Small intestine (tissue), 7 donors: ENCODE measurements at regions not wholly inside any gene's neighbourhood (a gene's known extent, or its start where the extent isn't known, plus 50 kb on each side); places are given as distances from the start of the nearest gene placed in this dataset.

Experiments
- DNase-seq, 2 donors: peaks; one replicate each; pipeline versions ENCODE4 v3.0.0 to v3.0.0-alpha.2; 2013
- FAIRE-seq: peaks from 2 replicates; lab custom pipeline; 2012; peaks lifted over from hg19 to GRCh38; lab: Jason Lieb, UNC
- H3K27ac ChIP-seq, 3 donors: one replicate each; pipeline ENCODE4 v1.5.1; 2013; ENCODE audit warnings: low read length in 2 of 3, mild to moderate bottlenecking in 2 of 3, control low read depth in 1 of 3, inconsistent platforms in 1 of 3, low read depth in 1 of 3, moderate library complexity in 1 of 3
- H3K27me3 ChIP-seq, 3 donors: one replicate each; pipeline ENCODE4 v1.6.1; 2013; ENCODE audit warnings: low read length in 3 of 3, inconsistent platforms in 1 of 3; ENCODE audit not compliant: control insufficient read depth in 3 of 3, insufficient read depth in 3 of 3
- H3K36me3 ChIP-seq, 3 donors: one replicate each; pipeline ENCODE4 v1.6.1; 2013; ENCODE audit warnings: low read length in 3 of 3, inconsistent platforms in 1 of 3, low read depth in 1 of 3, mild to moderate bottlenecking in 1 of 3, moderate library complexity in 1 of 3; ENCODE audit not compliant: control insufficient read depth in 3 of 3, insufficient read depth in 2 of 3
- H3K4me1 ChIP-seq, 3 donors: one replicate each; pipeline ENCODE4 v1.6.1; 2013; ENCODE audit warnings: low read length in 2 of 3, inconsistent platforms in 1 of 3, low read depth in 1 of 3, mild to moderate bottlenecking in 1 of 3, moderate library complexity in 1 of 3; ENCODE audit not compliant: control insufficient read depth in 3 of 3, insufficient read depth in 2 of 3
- H3K4me3 ChIP-seq, 3 donors: one replicate each; pipeline ENCODE4 v1.5.1; 2013; ENCODE audit warnings: low read length in 3 of 3, control low read depth in 1 of 3, inconsistent platforms in 1 of 3, low read depth in 1 of 3, mild to moderate bottlenecking in 1 of 3, moderate library complexity in 1 of 3
- H3K9me3 ChIP-seq, 2 donors: one replicate each; pipeline ENCODE4 v1.6.1; 2013; ENCODE audit warnings: low read depth in 1 of 2, low read length in 1 of 2; ENCODE audit not compliant: control insufficient read depth in 2 of 2, insufficient read depth in 1 of 2
- WGBS, 3 donors: extraction: QIAGEN DNeasy Blood & Tissue Kit; methylation state at CpG; one replicate each; pipeline ENCODE4 v1.1.7; 2013; 5-methylcytosine and 5-hydroxymethylcytosine counted together
- donor health status: healthy with polysubstance abuse.
- donor health status: control.
- donor health status: control.
- donor health status: Bipolar disorder and iron deficiency.
- donor health status: healthy.

DNA sequence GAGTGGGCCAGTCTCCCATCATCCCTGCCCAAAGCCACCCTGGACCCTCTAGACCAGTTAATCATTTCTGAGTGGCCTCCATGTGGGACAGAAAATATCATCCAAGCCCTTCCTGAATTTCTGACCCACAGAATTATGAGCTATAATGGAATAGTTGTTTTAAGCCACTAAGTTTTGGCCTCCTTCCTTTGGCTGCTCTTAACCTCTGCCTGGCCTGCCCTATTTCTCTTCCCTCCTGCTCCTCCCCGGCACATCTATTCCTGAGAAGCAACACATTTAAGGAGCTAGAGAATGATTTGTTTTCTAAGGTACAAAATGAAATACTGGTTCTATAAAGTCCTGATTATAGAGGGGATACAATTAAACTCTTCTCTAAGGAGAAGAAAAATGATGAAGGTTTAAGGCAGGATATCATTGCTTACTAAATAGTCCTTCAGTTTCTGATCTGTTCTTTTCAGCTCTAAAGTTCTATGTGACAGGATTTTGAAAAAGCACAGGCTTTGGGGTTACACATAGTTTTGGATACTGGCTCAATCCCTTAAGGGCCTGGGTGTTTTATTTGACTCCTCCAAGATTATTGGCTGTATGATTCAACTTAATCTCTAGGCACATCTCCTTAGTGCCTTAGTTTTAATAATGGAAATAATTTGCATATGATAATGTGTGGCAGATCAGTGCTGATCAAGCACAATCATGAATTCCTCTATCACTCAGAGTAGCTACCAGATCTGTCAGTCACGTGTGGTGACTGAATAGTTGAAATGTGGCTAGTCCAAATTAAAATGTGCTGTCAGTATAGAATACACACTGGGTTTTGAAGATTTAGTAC, 240.3 kb downstream of the VAPA start:
- DNase-seq: no peak
- H3K27ac ChIP-seq: no peak overlapping the region
- 73 to 95% (median 85%) methylated on average over 2 of the region's 2 CpGs for WGBS, 3 donors
- no peaks in the 10 kb centered on the region for H3K9me3 ChIP-seq
- no peak overlapping the region for H3K4me3 ChIP-seq
- no peaks in the 10 kb centered on the region for H3K36me3 ChIP-seq
- no peaks in the 10 kb centered on the region for H3K27me3 ChIP-seq
- FAIRE-seq: no peak
- no peaks in the 10 kb centered on the region for H3K4me1 ChIP-seq

DNA sequence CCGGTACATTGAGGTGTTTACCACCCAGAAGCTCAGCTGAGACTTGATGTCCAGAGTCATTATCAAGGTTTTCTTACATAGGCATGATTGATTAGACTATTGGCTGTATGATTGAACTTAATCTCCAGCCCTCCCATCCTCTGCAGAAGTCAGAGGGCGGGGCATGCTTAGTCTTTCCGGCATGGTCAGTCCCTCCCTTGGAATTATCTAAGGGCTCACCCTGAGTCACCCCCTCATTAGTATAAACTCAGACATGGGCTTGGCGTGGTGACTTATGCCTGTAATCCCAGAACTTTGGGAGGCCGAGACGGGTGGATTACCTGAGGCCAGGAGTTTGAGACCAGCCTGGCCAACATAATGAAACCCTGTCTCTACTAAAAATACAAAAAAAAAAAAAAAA, 243.9 kb downstream of the VAPA start:
- 76 to 91% (median 87%) methylated on average over 6 of the region's 6 CpGs for WGBS, 3 donors

GRCh38 chr18:10160251-10160650, 246.4 kb downstream of the VAPA start:
- 92 to 96% (median 93%) methylated on average over 10 of the region's 10 CpGs for WGBS, 3 donors
- H3K27ac ChIP-seq: no peak overlapping the region
- H3K27me3 ChIP-seq: no peaks in the 10 kb centered on the region
- FAIRE-seq (no peak), DNase-seq (no peak)
- no peaks in the 10 kb centered on the region for H3K4me1 ChIP-seq
- no peak overlapping the region for H3K4me3 ChIP-seq
- no peaks in the 10 kb centered on the region for H3K36me3 ChIP-seq
- no peaks in the 10 kb centered on the region for H3K9me3 ChIP-seq

More for the DNA sequence above, 243.9 kb downstream of the VAPA start:
- Histone ChIP-seq H3K9me3 (no peaks in the 10 kb centered on the region), H3K4me1 (no peaks in the 10 kb centered on the region), H3K27ac (no peak overlapping the region), H3K4me3 (no peak overlapping the region), H3K27me3 (no peaks in the 10 kb centered on the region), H3K36me3 (no peaks in the 10 kb centered on the region)
- no peak for FAIRE-seq
- DNase-seq: no peak

DNA sequence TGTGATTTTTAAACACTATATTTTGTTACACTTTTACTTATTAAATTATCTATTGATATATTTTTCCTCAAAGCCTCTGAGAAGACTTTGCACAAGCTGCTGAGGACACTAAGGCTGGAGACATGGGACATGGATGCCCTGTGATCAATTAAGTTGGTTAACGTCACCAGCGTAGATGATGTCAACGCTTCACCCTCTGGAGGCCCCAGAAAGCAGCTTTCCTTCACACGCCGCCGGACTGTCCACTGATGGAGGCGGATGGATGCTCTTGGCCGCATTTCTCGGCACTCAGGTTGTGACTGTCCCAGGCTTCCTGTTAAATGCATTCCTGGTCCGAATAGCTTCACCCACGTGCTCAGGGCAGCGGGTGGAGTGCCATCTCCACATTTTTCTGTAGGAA, 247.5 kb downstream of the VAPA start:
- no peaks in the 10 kb centered on the region for H3K27me3 ChIP-seq
- no peak overlapping the region for H3K4me3 ChIP-seq
- H3K36me3 ChIP-seq: no peaks in the 10 kb centered on the region
- H3K4me1 ChIP-seq: no peaks in the 10 kb centered on the region
- 94 to 97% (median 95%) methylated on average over 12 of the region's 12 CpGs for WGBS, 3 donors
- no peaks in the 10 kb centered on the region for H3K9me3 ChIP-seq
- no peak overlapping the region for H3K27ac ChIP-seq
- DNase-seq: no peak
- FAIRE-seq: no peak

DNA sequence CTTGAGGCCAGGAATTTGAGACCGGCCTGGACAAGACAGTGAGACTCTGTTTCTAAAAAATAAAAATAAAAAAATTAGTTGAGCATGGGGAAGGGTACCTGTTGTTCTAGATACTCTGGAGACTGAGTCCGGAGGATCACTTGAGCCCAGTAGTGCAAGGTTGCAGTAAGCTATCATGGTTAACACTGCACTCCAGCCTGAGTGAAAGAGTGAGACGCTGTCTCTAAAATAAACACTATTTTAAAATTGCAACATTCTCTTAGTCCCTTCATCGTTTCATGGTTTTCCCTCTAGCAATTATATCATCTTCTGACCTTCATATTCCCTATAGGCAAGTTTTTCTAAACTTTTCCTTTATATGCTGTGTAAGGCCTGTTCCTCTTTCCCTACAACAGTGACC, 248.5 kb downstream of the VAPA start:
- Histone ChIP-seq H3K9me3 (no peaks in the 10 kb centered on the region), H3K27ac (no peak overlapping the region), H3K27me3 (no peaks in the 10 kb centered on the region), H3K4me3 (no peak overlapping the region), H3K36me3 (no peaks in the 10 kb centered on the region), H3K4me1 (no peaks in the 10 kb centered on the region)
- DNase-seq (no peak), FAIRE-seq (no peak)
- 81 to 87% (median 86%) methylated on average over 4 of the region's 4 CpGs for WGBS, 3 donors

DNA sequence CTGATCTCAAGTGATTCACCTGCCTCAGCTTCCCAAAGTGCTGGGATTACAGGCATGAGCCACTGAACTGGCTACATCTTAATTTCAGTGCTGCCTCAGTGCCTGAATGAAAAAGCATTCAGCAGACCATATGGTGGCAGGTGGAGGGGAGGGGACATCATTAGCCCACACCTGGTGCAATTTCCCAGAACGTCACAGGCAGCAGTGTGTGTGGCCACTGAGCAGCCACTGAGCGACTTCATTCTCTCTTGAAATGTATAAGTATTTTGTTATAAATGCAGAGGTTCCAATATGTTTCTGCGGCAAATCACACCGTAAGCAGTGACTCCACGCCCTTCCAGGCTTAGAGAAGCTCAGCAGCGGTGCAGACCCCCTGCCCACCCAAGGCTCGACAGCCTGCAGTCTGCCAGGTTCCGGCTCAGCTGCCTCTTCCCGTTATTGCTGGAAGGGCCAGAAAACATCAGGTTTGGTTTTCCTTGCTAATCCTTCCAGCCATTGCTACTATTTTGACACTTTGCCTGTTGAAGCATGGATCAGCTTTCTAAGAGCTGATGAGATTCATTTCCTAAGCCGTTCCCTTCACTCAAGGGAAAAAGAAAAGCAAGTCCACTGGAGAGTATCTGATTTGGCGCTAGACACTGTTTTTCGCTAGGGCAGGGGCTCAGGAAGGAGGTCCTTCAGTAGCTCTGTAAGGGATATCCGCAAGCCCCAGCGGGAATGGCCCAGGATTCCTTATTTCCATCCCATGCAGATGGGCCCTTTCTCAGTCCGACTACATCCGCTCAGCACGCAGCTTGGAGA, 250.7 kb downstream of the VAPA start:
- no peak for DNase-seq
- H3K9me3 ChIP-seq: no peaks in the 10 kb centered on the region
- no peak for FAIRE-seq
- no peak overlapping the region for H3K4me3 ChIP-seq
- no peaks in the 10 kb centered on the region for H3K36me3 ChIP-seq
- H3K27ac ChIP-seq: no peak overlapping the region
- no peaks in the 10 kb centered on the region for H3K4me1 ChIP-seq
- 86 to 91% (median 89%) methylated on average over 17 of the region's 17 CpGs for whole genome bisulfite sequencing, 3 donors
- no peaks in the 10 kb centered on the region for H3K27me3 ChIP-seq

GRCh38 chr18:10166164-10166807, 252.5 kb downstream of the VAPA start:
- no peaks in the 10 kb centered on the region for H3K9me3 ChIP-seq
- no peak overlapping the region for H3K4me3 ChIP-seq
- H3K27me3 ChIP-seq: no peaks in the 10 kb centered on the region
- H3K36me3 ChIP-seq: no peaks in the 10 kb centered on the region
- no peak for DNase-seq
- H3K27ac ChIP-seq: no peak overlapping the region
- no peaks in the 10 kb centered on the region for H3K4me1 ChIP-seq
- FAIRE-seq: no peak
- 86 to 91% (median 90%) methylated on average over 21 to 22 of the region's 22 CpGs for WGBS, 3 donors

DNA sequence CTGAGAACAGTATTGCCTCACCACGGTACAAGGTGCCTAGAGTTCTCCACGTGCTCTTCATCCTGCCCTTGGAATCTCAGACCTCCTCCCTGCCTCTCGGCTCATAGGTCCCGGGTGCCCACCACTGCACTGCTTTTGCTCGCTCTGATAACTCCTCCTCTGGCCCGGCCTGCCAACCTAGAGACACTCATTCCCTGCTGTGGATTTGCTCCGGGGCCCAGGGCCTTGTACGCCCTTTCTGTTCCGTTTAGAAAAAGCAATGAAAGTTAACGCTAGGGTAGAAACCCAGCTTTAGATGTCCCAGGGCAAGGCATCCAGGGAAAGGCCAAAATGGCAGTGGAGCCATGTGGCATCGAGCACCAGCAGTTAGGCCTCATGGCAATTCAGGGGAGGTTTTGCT, 253.9 kb downstream of the VAPA start:
- DNase-seq (no peak), FAIRE-seq (no peak)
- no peak overlapping the region for H3K4me3 ChIP-seq
- H3K36me3 ChIP-seq: no peaks in the 10 kb centered on the region
- WGBS, 3 donors: 88 to 94% (median 92%) methylated on average over 11 of the region's 11 CpGs
- no peaks in the 10 kb centered on the region for H3K9me3 ChIP-seq
- no peak overlapping the region for H3K27ac ChIP-seq
- no peaks in the 10 kb centered on the region for H3K27me3 ChIP-seq
- H3K4me1 ChIP-seq: no peaks in the 10 kb centered on the region
